ENCODE measurements at regions not wholly inside any gene's neighbourhood (a gene's known extent, or its start where the extent isn't known, plus 50 kb on each side); places are given as distances from the start of the nearest gene placed in this dataset.

DNA sequence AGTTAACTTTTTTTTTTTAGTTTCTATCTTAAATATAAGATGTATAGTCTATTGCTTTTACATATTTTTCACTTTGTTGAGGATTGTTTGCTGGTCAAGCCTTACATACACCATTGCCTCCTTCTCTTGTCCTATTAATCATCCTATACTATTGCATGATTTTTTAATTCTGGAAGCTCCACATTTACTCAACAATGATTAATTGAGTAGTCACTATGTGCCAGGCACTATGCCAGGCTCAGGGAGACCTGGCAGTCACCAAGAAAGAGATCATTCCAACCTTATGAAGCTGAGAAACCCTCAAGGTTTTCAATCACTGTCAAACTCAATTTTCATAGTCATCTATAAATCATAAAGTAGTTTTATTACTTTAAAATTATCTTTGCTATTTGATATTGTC is 626.2 kb downstream of the IGSF11 start:
- TF ChIP-seq SUZ12 (IDR thresholded peaks at IDR 0.05) (no peak), CTBP1 (IDR thresholded peaks at IDR 0.05; ENCODE audit: borderline replicate concordance) (no peak), L3MBTL2 (conservative IDR thresholded peaks at IDR 0.05) (no peak), FOXK2 (IDR thresholded peaks at IDR 0.05) (no peak), ELF4 (IDR thresholded peaks at IDR 0.05) (no peak), TARDBP (IDR thresholded peaks at IDR 0.05) (no peak), SP1 (IDR thresholded peaks at IDR 0.05) (no peak), BHLHE40 (IDR thresholded peaks at IDR 0.05; ENCODE audit: borderline replicate concordance) (no peak), ARNT (IDR thresholded peaks at IDR 0.05) (no peak), FOXM1 (IDR thresholded peaks at IDR 0.05; ENCODE audit: borderline replicate concordance) (no peak), LEF1 (IDR thresholded peaks at IDR 0.05; ENCODE audit: borderline replicate concordance) (no peak)
